ENCODE measurements at regions not wholly inside any gene's neighbourhood (a gene's known extent, or its start where the extent isn't known, plus 50 kb on each side); places are given as distances from the start of the nearest gene placed in this dataset.

- TF ChIP-seq CTCF (IDR thresholded peaks at IDR 0.05) (no peak), POLR2AphosphoS5 (IDR thresholded peaks at IDR 0.05) (no peak), POLR2A (IDR thresholded peaks at IDR 0.05; ENCODE audit: low read depth) (no peak)
These were observed 65.6 kb upstream of the BLTP1 start for GRCh38 chr4:122086338-122087065.

Data from esophagus muscularis mucosa (tissue), 3 donors.